HepG2 (cell line): ENCODE measurements at regions not wholly inside any gene's neighbourhood (a gene's known extent, or its start where the extent isn't known, plus 50 kb on each side); places are given as distances from the start of the nearest gene placed in this dataset.

Source experiments
- ATAC-seq: fragments of 200-7000 bp; cut with Tn5 transposase; 3 replicates; pipeline ENCODE4 v1.9.1; 2020; ENCODE audit warnings: mild to moderate bottlenecking, moderate library complexity
- BruUV-seq: library from RNA; stranded (reverse); fragments of 400-500 nt; replicated peaks from 2 replicates; lab custom pipeline; 2021; lab: Mats Ljungman, UMichigan
- CTCF ChIA-PET: fragments of 300-600 bp; formaldehyde crosslinking; extraction: SDS; loops from one replicate; lab custom pipeline; 2021; ENCODE audit warnings: low total read pairs, inconsistent platforms, low intra/inter-chr PET ratio; lab: Yijun Ruan, JAX
- POLR2A ChIA-PET: fragments of 350-600 bp; sonication (Branson Sonifier 250); formaldehyde crosslinking; loops from one replicate; lab custom pipeline; 2020; ENCODE audit warnings: antibody characterized with exemption, inconsistent platforms; lab: Yijun Ruan, JAX
- DNase-seq: peaks from one replicate; pipeline ENCODE4 v3.0.0-alpha.2; 2015; ENCODE audit warnings: low spot score
- FAIRE-seq: peaks from 3 replicates; lab custom pipeline; 2011; peaks lifted over from hg19 to GRCh38; lab: Jason Lieb, UNC
- H2AFZ ChIP-seq: one replicate; pipeline ENCODE4 v1.6.1; 2011; ENCODE audit warnings: low read length, inconsistent platforms
- H3K27ac ChIP-seq: fragments of 300-600 bp; 3 replicates; pipeline ENCODE4 v1.8.0; 2011; ENCODE audit warnings: mixed run types, mild to moderate bottlenecking, mixed read lengths, low read length, inconsistent platforms; ENCODE audit not compliant: insufficient read depth; ENCODE audit errors: extremely low read length
- H3K27me3 ChIP-seq, 2 experiments: fragments of 200-600 bp in 1 of 2; 2 replicates in 1 of 2; 3 replicates in 1 of 2; pipeline versions ENCODE4 v1.6.0 to v1.8.0; 2011; ENCODE audit warnings: low read length in 2 of 2, mild to moderate bottlenecking in 2 of 2, moderate library complexity in 2 of 2, inconsistent platforms in 1 of 2; ENCODE audit not compliant: insufficient read depth in 2 of 2, control insufficient read depth in 1 of 2
- H3K36me3 ChIP-seq, 2 experiments: fragments of 200-600 bp in 1 of 2; replicated peaks in 1 of 2; 2 replicates in 1 of 2; 3 replicates in 1 of 2; pipeline versions ENCODE4 v1.5.1 to v1.8.0; 2011; ENCODE audit warnings: low read length in 2 of 2, inconsistent platforms in 1 of 2; ENCODE audit not compliant: insufficient read depth in 2 of 2, control insufficient read depth in 1 of 2
- H3K4me1 ChIP-seq: 2 replicates; pipeline ENCODE4 v1.5.1; 2012; ENCODE audit warnings: low read length, inconsistent platforms; ENCODE audit not compliant: insufficient read depth
- H3K4me2 ChIP-seq: 2 replicates; pipeline ENCODE4 v1.6.0; 2011; ENCODE audit warnings: low read depth, low read length, inconsistent platforms
- H3K4me3 ChIP-seq, 3 experiments: fragments of 200-600 bp in 1 of 3; sonication (generic), shearing (Covaris generic) in 1 of 3; replicated peaks in 1 of 3; 2 replicates each; pipeline ENCODE4 v1.5.1; 2011 to 2016; ENCODE audit warnings: low read length in 3 of 3, inconsistent platforms in 2 of 3, low read depth in 2 of 3, mild to moderate bottlenecking in 2 of 3, control low read depth in 1 of 3, mixed read lengths in 1 of 3; ENCODE audit not compliant: insufficient read depth in 1 of 3
- H3K79me2 ChIP-seq: one replicate; pipeline ENCODE4 v1.6.1; 2011; ENCODE audit warnings: low read length, inconsistent platforms; ENCODE audit not compliant: insufficient read depth
- H3K9ac ChIP-seq: 2 replicates; pipeline ENCODE4 v1.6.0; 2011; ENCODE audit warnings: mild to moderate bottlenecking, low read depth, low read length, inconsistent platforms; ENCODE audit not compliant: insufficient read depth
- H3K9me3 ChIP-seq: 2 replicates; pipeline ENCODE4 v1.5.1; 2012; ENCODE audit warnings: mild to moderate bottlenecking, low read length
- H4K20me1 ChIP-seq: 2 replicates; pipeline ENCODE4 v1.6.0; 2011; ENCODE audit warnings: inconsistent platforms, mild to moderate bottlenecking, low read length, moderate library complexity; ENCODE audit not compliant: insufficient read depth
- BCL6 ChIP-seq: IDR thresholded peaks from 2 replicates; pipeline ENCODE4 v1.6.1; 2016; ENCODE audit warnings: missing genetic modification reagents, missing compliant biosample characterization
- CEBPB ChIP-seq: IDR thresholded peaks from 2 replicates; pipeline ENCODE4 v1.6.1; 2011; ENCODE audit warnings: low read depth, low read length, improper control_type of control experiment, borderline replicate concordance
- GTF2F1 ChIP-seq: fragments of 150-350 bp; IDR thresholded peaks from 2 replicates; pipeline ENCODE4 v1.6.1; 2014; ENCODE audit warnings: low read length
- IKZF1 ChIP-seq: fragments of 450-650 bp; IDR thresholded peaks from 2 replicates; pipeline ENCODE4 v1.7.1; 2016
- KDM5A ChIP-seq: fragments of 200-600 bp; sonication (generic); IDR thresholded peaks from 2 replicates; pipeline ENCODE4 v1.7.0; 2018; ENCODE audit warnings: antibody characterized with exemption, mild to moderate bottlenecking, low read length, borderline replicate concordance
- RBFOX2 ChIP-seq: fragments of 200-400 bp; formaldehyde crosslinking; IDR thresholded peaks from 2 replicates; pipeline ENCODE4 v1.6.1; 2017; ENCODE audit warnings: low read depth, mild to moderate bottlenecking, low read length
- TAF15 ChIP-seq: fragments of 200-400 bp; formaldehyde crosslinking; IDR thresholded peaks from one replicate; pipeline ENCODE4 v1.6.1; 2018; ENCODE audit warnings: mild to moderate bottlenecking, low read depth, low read length; ENCODE audit not compliant: poor library complexity, severe bottlenecking
- TARDBP ChIP-seq: sonication (generic); formaldehyde crosslinking; IDR thresholded peaks from 2 replicates; pipeline ENCODE4 v1.8.0; 2022; ENCODE audit warnings: mild to moderate bottlenecking, missing genetic modification reagents
- ZC3H13 ChIP-seq: sonication (generic); formaldehyde crosslinking; IDR thresholded peaks from 2 replicates; pipeline ENCODE4 v1.8.1; 2023; ENCODE audit warnings: mild to moderate bottlenecking, missing genetic modification reagents, moderate library complexity
- ZSCAN25 ChIP-seq: sonication (generic); formaldehyde crosslinking; IDR thresholded peaks from 2 replicates; pipeline ENCODE4 v1.8.0; 2022; ENCODE audit warnings: mild to moderate bottlenecking, missing genetic modification reagents
- WGBS: methylation state at CpG from one replicate; pipeline ENCODE4 v1.1.6; 2017; ENCODE audit warnings: low lambda C conversion rate; 5-methylcytosine and 5-hydroxymethylcytosine counted together
- in situ Hi-C: cut with HindIII; loops from 2 replicates; pipeline ENCODE4 v1.10.0; 2017; ENCODE audit warnings: low pct_unique_long_range_greater_than_20kb; ENCODE audit not compliant: extremely low pct_ligation_motif_present
- intact Hi-C: fragments of 100-400 bp; cut with micrococcal nuclease; formaldehyde crosslinking; loops from one replicate; pipeline ENCODE4 v1.10.0; 2022; ENCODE audit not compliant: unreplicated experiment

- BruUV-seq = no TSS peak
- no peaks in the 10 kb centered on the region for H3K79me2 ChIP-seq
- no peak overlapping the region for H3K27ac ChIP-seq
- no peak overlapping the region for H3K4me3 ChIP-seq
- H3K4me1 ChIP-seq = 0 out of 2 replicates have a peak, but pooled peaks cover 9% of the 10 kb centered on the region
- in situ Hi-C loops (no loop called here), intact Hi-C loops (no loop called here)
- no peak for DNase-seq
- no peak overlapping the region for H3K4me2 ChIP-seq
- WGBS = 79% methylated on average over 3 of the region's 3 CpGs
- FAIRE-seq = no peak
- TF ChIP-seq RBFOX2 (no peak), IKZF1 (no peak), ZC3H13 (CRISPR knock-in tag) (no peak), ZSCAN25 (CRISPR knock-in tag) (no peak)
- ChIA-PET POLR2A (no interaction called here), CTCF (no interaction called here)
- H4K20me1 ChIP-seq = no peaks in the 10 kb centered on the region
- H3K9me3 ChIP-seq = no peaks in the 10 kb centered on the region
- ATAC-seq = no peak
- H3K27me3 ChIP-seq = peaks cover 0 to 22% of the 10 kb centered on the region in 2 experiments; a peak in 3 of 5 replicates
- H3K9ac ChIP-seq = no peak overlapping the region
- no peaks in the 10 kb centered on the region for H3K36me3 ChIP-seq
- no peak overlapping the region for H2AFZ ChIP-seq
Measured at GRCh38 chr10:121081306-121081705, 230.1 kb downstream of the WDR11 start.

- ChIA-PET POLR2A (no interaction called here), CTCF (no interaction called here)
- Histone ChIP-seq H3K27me3 (peaks cover 0 to 22% of the 10 kb centered on the region in 2 experiments; a peak in 3 of 5 replicates), H4K20me1 (no peaks in the 10 kb centered on the region), H3K79me2 (no peaks in the 10 kb centered on the region), H3K4me3 (no peak overlapping the region), H2AFZ (no peak overlapping the region), H3K9me3 (no peaks in the 10 kb centered on the region), H3K36me3 (no peaks in the 10 kb centered on the region), H3K4me1 (0 out of 2 replicates have a peak, but pooled peaks cover 9% of the 10 kb centered on the region), H3K4me2 (no peak overlapping the region), H3K9ac (no peak overlapping the region), H3K27ac (no peak overlapping the region)
- DNase-seq (no peak), ATAC-seq (no peak), FAIRE-seq (no peak)
- no peak for TF ChIP-seq TARDBP (CRISPR knock-in tag)
- no peak for TF ChIP-seq TAF15
- no peak for TF ChIP-seq BCL6 (CRISPR knock-in tag)
- no peak for TF ChIP-seq CEBPB
- no peak for TF ChIP-seq KDM5A
- no peak for TF ChIP-seq RBFOX2
- no peak for TF ChIP-seq GTF2F1
- no TSS peak for BruUV-seq
- WGBS = 77% methylated on average over 3 of the region's 3 CpGs
- in situ Hi-C loops = no loop called here
- intact Hi-C loops = no loop called here
Measured at GRCh38 chr10:121082984-121083383, 231.8 kb downstream of the WDR11 start.
